H1 (cell line): ENCODE measurements at regions not wholly inside any gene's neighbourhood (a gene's known extent, or its start where the extent isn't known, plus 50 kb on each side); places are given as distances from the start of the nearest gene placed in this dataset.

Experiments
- CTCF ChIA-PET: fragments of 300-600 bp; sonication (Branson Sonifier 250); formaldehyde crosslinking; loops from one replicate; lab custom pipeline; 2021; ENCODE audit not compliant: partially characterized antibody; lab: Charles Lee
- POLR2A ChIA-PET: fragments of 300-600 bp; sonication (Branson Sonifier 250); formaldehyde crosslinking; loops from one replicate; lab custom pipeline; 2021; ENCODE audit warnings: inconsistent platforms; ENCODE audit not compliant: partially characterized antibody; lab: Charles Lee
- DNase-seq, 2 experiments: peaks; one replicate each; pipeline versions ENCODE4 v3.0.0 to v3.0.0-alpha.2; 2010 to 2022; ENCODE audit warnings: low spot score in 2 of 2, low read depth in 1 of 2, mixed read lengths in 1 of 2
- FAIRE-seq: peaks from 2 replicates; lab custom pipeline; 2011; peaks lifted over from hg19 to GRCh38; lab: Jason Lieb, UNC
- H2AFZ ChIP-seq: 2 replicates; pipeline ENCODE4 v1.8.1; 2012; ENCODE audit warnings: low read length, inconsistent platforms
- H2AK5ac ChIP-seq: 2 replicates; pipeline ENCODE4 v1.6.1; 2013; ENCODE audit warnings: low read depth, low read length
- H2BK120ac ChIP-seq: replicated peaks from 2 replicates; pipeline ENCODE3; 2013; ENCODE audit warnings: low read depth, low read length, inconsistent platforms
- H2BK12ac ChIP-seq: 2 replicates; pipeline ENCODE4 v1.6.1; 2013; ENCODE audit warnings: low read depth, low read length
- H2BK15ac ChIP-seq: 2 replicates; pipeline ENCODE4 v1.6.1; 2013; ENCODE audit warnings: low read length
- H2BK20ac ChIP-seq: 2 replicates; pipeline ENCODE4 v1.6.1; 2013; ENCODE audit warnings: low read length
- H2BK5ac ChIP-seq: 2 replicates; pipeline ENCODE4 v1.6.1; 2013; ENCODE audit warnings: low read depth, low read length
- H3K14ac ChIP-seq: 2 replicates; pipeline ENCODE4 v1.6.1; 2013; ENCODE audit warnings: inconsistent platforms; ENCODE audit not compliant: insufficient read length
- H3K18ac ChIP-seq: 2 replicates; pipeline ENCODE4 v1.6.1; 2013; ENCODE audit warnings: low read length; ENCODE audit errors: extremely low read depth
- H3K23ac ChIP-seq: 2 replicates; pipeline ENCODE4 v1.6.1; 2013; ENCODE audit warnings: inconsistent platforms; ENCODE audit not compliant: insufficient read length
- H3K23me2 ChIP-seq: 2 replicates; pipeline ENCODE4 v1.6.1; 2013; ENCODE audit warnings: low read depth, low read length
- H3K27ac ChIP-seq: 2 replicates; pipeline ENCODE4 v1.6.1; 2011; ENCODE audit warnings: low read depth, low read length, inconsistent platforms
- H3K27me3 ChIP-seq, 4 experiments: replicated peaks in 1 of 4; 1 replicate in 1 of 4; 2 replicates in 3 of 4; pipeline versions ENCODE4 v1.6.1 to v1.8.1; 2011 to 2013; ENCODE audit warnings: low read length in 3 of 4, mild to moderate bottlenecking in 3 of 4, inconsistent platforms in 2 of 4, mixed read lengths in 2 of 4, moderate library complexity in 1 of 4; ENCODE audit not compliant: control insufficient read depth in 3 of 4, insufficient read depth in 3 of 4; ENCODE audit errors: extremely low read depth in 1 of 4
- H3K36me3 ChIP-seq, 4 experiments: 2 replicates each; pipeline versions ENCODE4 v1.6.1 to v1.8.1; 2011 to 2013; ENCODE audit warnings: mild to moderate bottlenecking in 4 of 4, low read length in 3 of 4, moderate library complexity in 2 of 4, control low read depth in 1 of 4, inconsistent platforms in 1 of 4; ENCODE audit not compliant: insufficient read depth in 4 of 4, control insufficient read depth in 2 of 4
- H3K4ac ChIP-seq: replicated peaks from 2 replicates; pipeline ENCODE3; 2013; ENCODE audit warnings: low read length, low read depth, mixed read lengths, inconsistent platforms; ENCODE audit not compliant: insufficient read length
- H3K4me1 ChIP-seq, 4 experiments: replicated peaks in 1 of 4; 1 replicate in 1 of 4; 2 replicates in 3 of 4; pipeline versions ENCODE4 v1.6.1 to v1.8.1; 2011 to 2013; ENCODE audit warnings: low read length in 3 of 4, inconsistent platforms in 2 of 4, mixed read lengths in 1 of 4; ENCODE audit not compliant: insufficient read depth in 4 of 4, control insufficient read depth in 3 of 4
- H3K4me2 ChIP-seq, 2 experiments: 2 replicates each; pipeline versions ENCODE4 v1.6.1 to v1.8.1; 2011 to 2013; ENCODE audit warnings: low read depth in 2 of 2, low read length in 2 of 2, control low read depth in 1 of 2, inconsistent platforms in 1 of 2, mild to moderate bottlenecking in 1 of 2; ENCODE audit not compliant: insufficient read depth in 1 of 2
- H3K4me3 ChIP-seq, 4 experiments: fragments of 200-600, 300-600 bp in 1 of 4; sonication (generic), shearing (Covaris generic), sonication (Bioruptor Twin) in 1 of 4; 2 replicates each; pipeline versions ENCODE4 v1.5.1 to v1.8.1; 2011 to 2016; ENCODE audit warnings: low read length in 4 of 4, low read depth in 3 of 4, control low read depth in 2 of 4, inconsistent platforms in 2 of 4, mild to moderate bottlenecking in 2 of 4, mixed read lengths in 1 of 4, moderate library complexity in 1 of 4; ENCODE audit not compliant: insufficient read depth in 2 of 4; ENCODE audit errors: extremely low read depth in 1 of 4
- H3K56ac ChIP-seq: replicated peaks from 2 replicates; pipeline ENCODE3; 2013; ENCODE audit warnings: low read depth, mild to moderate bottlenecking, mixed read lengths, low read length, inconsistent platforms; ENCODE audit not compliant: insufficient read length
- H3K79me1 ChIP-seq: 2 replicates; pipeline ENCODE4 v1.6.1; 2013; ENCODE audit warnings: low read depth, low read length, control low read depth
- H3K79me2 ChIP-seq, 2 experiments: 2 replicates each; pipeline versions ENCODE4 v1.6.1 to v1.8.1; 2012 to 2013; ENCODE audit warnings: low read length in 2 of 2, mild to moderate bottlenecking in 2 of 2, inconsistent platforms in 1 of 2; ENCODE audit not compliant: insufficient read depth in 2 of 2, control insufficient read depth in 1 of 2
- H3K9ac ChIP-seq, 4 experiments: replicated peaks in 1 of 4; 1 replicate in 1 of 4; 2 replicates in 3 of 4; pipeline versions ENCODE4 v1.6.1 to v1.8.1; 2011 to 2013; ENCODE audit warnings: low read depth in 3 of 4, low read length in 3 of 4, control low read depth in 2 of 4, mild to moderate bottlenecking in 2 of 4, moderate library complexity in 2 of 4, inconsistent platforms in 1 of 4; ENCODE audit errors: extremely low read depth in 1 of 4
- H3K9me3 ChIP-seq, 2 experiments: 2 replicates each; pipeline versions ENCODE4 v1.6.1 to v1.8.1; 2012 to 2013; ENCODE audit warnings: mild to moderate bottlenecking in 2 of 2, moderate library complexity in 2 of 2, control low read depth in 1 of 2, inconsistent platforms in 1 of 2, low read depth in 1 of 2, low read length in 1 of 2, mixed read lengths in 1 of 2; ENCODE audit not compliant: insufficient read depth in 2 of 2
- H4K20me1 ChIP-seq, 2 experiments: replicated peaks in 1 of 2; 2 replicates each; pipeline versions ENCODE3 to v1.8.1; 2011 to 2013; ENCODE audit warnings: inconsistent platforms in 2 of 2, low read length in 2 of 2, mild to moderate bottlenecking in 1 of 2; ENCODE audit not compliant: insufficient read depth in 2 of 2, control insufficient read depth in 1 of 2
- H4K5ac ChIP-seq: 2 replicates; pipeline ENCODE4 v1.6.1; 2013; ENCODE audit warnings: low read length, low read depth, mixed read lengths, inconsistent platforms; ENCODE audit not compliant: insufficient read length
- H4K8ac ChIP-seq: 2 replicates; pipeline ENCODE4 v1.8.0; 2013; ENCODE audit warnings: mild to moderate bottlenecking, moderate library complexity, low read length, inconsistent platforms; ENCODE audit not compliant: insufficient read depth; ENCODE audit errors: extremely low read depth
- H4K91ac ChIP-seq: replicated peaks from 2 replicates; pipeline ENCODE3; 2013; ENCODE audit warnings: low read length, mixed read lengths, inconsistent platforms; ENCODE audit not compliant: insufficient read length
- BRCA1 ChIP-seq: IDR thresholded peaks from 2 replicates; pipeline ENCODE4 v1.6.1; 2012; ENCODE audit warnings: low read depth, low read length, improper control_type of control experiment
- CBX8 ChIP-seq: fragments of 300-800, 300-1000 bp; sonication (generic); IDR thresholded peaks from 2 replicates; pipeline ENCODE4 v1.7.1; 2016; ENCODE audit warnings: low read depth, low read length, borderline replicate concordance
- RXRA ChIP-seq: IDR thresholded peaks from 2 replicates; pipeline ENCODE4 v1.6.1; 2011; ENCODE audit warnings: low read depth, mild to moderate bottlenecking, low read length, moderate library complexity; ENCODE audit not compliant: insufficient read depth
- WGBS, 2 experiments: shearing (Covaris generic) in 1 of 2; methylation state at CpG; one replicate each; pipeline versions ENCODE4 v1.1.6 to v1.1.7; 2013 to 2015; ENCODE audit warnings: low lambda C conversion rate in 2 of 2, mixed read lengths in 2 of 2, inconsistent platforms in 1 of 2, low coverage in 1 of 2, missing lambda C conversion rate in 1 of 2; ENCODE audit not compliant: insufficient replicate concordance in 2 of 2, insufficient coverage in 1 of 2, insufficient read length in 1 of 2; ENCODE audit errors: extremely low coverage in 1 of 2, missing lambda C conversion rate in 1 of 2; 5-methylcytosine and 5-hydroxymethylcytosine counted together

DNA sequence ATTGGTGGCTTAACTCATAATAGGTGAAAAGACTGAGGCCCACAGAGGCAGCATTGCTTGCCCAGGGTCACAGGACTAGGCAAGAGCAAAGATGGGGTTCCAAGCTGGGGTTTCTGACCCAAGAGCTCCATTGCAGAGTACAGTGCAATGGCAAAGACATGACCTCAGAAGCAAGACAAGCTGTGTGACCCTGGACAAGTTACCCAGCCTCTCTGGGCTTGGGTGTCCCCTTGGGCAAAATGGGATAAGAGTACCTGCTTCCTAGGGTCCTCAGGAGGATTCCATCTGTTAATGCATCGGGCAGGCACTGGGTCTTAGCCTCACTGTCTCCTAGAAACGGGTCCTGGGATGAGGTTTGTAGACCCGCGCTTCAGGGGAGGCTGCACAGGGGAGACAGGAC, 111.6 kb upstream of the NCOR2 start:
- Histone ChIP-seq H4K5ac (no peak overlapping the region), H3K27me3 (no peaks in the 10 kb centered on the region; a peak in 1 of 7 replicates), H4K20me1 (peaks cover 0 to 4% of the 10 kb centered on the region in 2 experiments), H3K79me1 (no peaks in the 10 kb centered on the region; the same call in 1 of the 2 replicates), H3K4me3 (no peak overlapping the region), H4K8ac (no peak overlapping the region), H2BK5ac (no peak overlapping the region), H3K9ac (no peak overlapping the region), H3K27ac (no peak overlapping the region), H4K91ac (no peak overlapping the region), H3K14ac (no peak overlapping the region), H2BK120ac (no peak overlapping the region), H3K4ac (no peak overlapping the region), H3K36me3 (no peaks in the 10 kb centered on the region), H3K18ac (no peak overlapping the region), H3K4me2 (no peak overlapping the region), H3K4me1 (peaks cover 0 to 3% (median 2%) of the 10 kb centered on the region in 4 experiments; a peak in 3 of 7 replicates), H3K23ac (no peak overlapping the region), H2AK5ac (no peak overlapping the region), H3K9me3 (no peaks in the 10 kb centered on the region; a peak in 1 of 4 replicates), H3K56ac (no peak overlapping the region), H2AFZ (no peak overlapping the region), H2BK20ac (no peak overlapping the region), H3K79me2 (no peaks in the 10 kb centered on the region), H2BK12ac (no peak overlapping the region), H2BK15ac (no peak overlapping the region), H3K23me2 (peaks cover 6% of the 10 kb centered on the region; the same call in 1 of the 2 replicates)
- ChIA-PET POLR2A (interaction anchor here (1.0 kb wide), 1 partner anchor 16 kb away, joined by 3 read pairs; no protein-coding TSS in a partner anchor), CTCF (interaction anchor here (0.8 to 1.6 kb wide), 4 partner anchors 86 to 253 kb away, joined by 3 to 6 read pairs (median 4); no protein-coding TSS in a partner anchor)
- FAIRE-seq (no peak), DNase-seq (no peak)
- 87% methylated on average over 4 of the region's 4 CpGs; no CpG with 5 or more reads in 1 of the 2 experiments for WGBS, 2 experiments
- TF ChIP-seq BRCA1 = no peak
- TF ChIP-seq CBX8 = no peak
- TF ChIP-seq RXRA = no peak
